Ishikawa (cell line): ENCODE measurements at regions not wholly inside any gene's neighbourhood (a gene's known extent, or its start where the extent isn't known, plus 50 kb on each side); places are given as distances from the start of the nearest gene placed in this dataset.
A peak's percentile ranks its signal among the peaks of the same experiment; 100 is the strongest.

Experiments used
- CEBPB ChIP-seq: IDR thresholded peaks from 2 replicates; pipeline ENCODE4 v1.6.1; 2012
- CREB1 ChIP-seq: IDR thresholded peaks from 2 replicates; pipeline ENCODE4 v1.6.1; 2012; ENCODE audit warnings: low read depth
- EGR1 ChIP-seq: IDR thresholded peaks from 2 replicates; pipeline ENCODE4 v1.6.1; 2012
- EP300 ChIP-seq: IDR thresholded peaks from 2 replicates; pipeline ENCODE4 v1.6.1; 2012; ENCODE audit warnings: borderline replicate concordance
- FOXM1 ChIP-seq: IDR thresholded peaks from 2 replicates; pipeline ENCODE4 v1.6.1; 2012; ENCODE audit warnings: low read depth, borderline replicate concordance
- NFIC ChIP-seq: IDR thresholded peaks from 2 replicates; pipeline ENCODE4 v1.6.1; 2012
- RAD21 ChIP-seq: IDR thresholded peaks from 2 replicates; pipeline ENCODE4 v1.6.1; 2012; ENCODE audit warnings: low read depth
- TAF1 ChIP-seq: IDR thresholded peaks from 2 replicates; pipeline ENCODE4 v1.6.1; 2012; ENCODE audit warnings: low read depth, mild to moderate bottlenecking
- TCF12 ChIP-seq: IDR thresholded peaks from 2 replicates; pipeline ENCODE4 v1.6.1; 2012; ENCODE audit warnings: low read depth
- TEAD4 ChIP-seq: IDR thresholded peaks from 2 replicates; pipeline ENCODE4 v1.6.1; 2012
- YY1 ChIP-seq: IDR thresholded peaks from 2 replicates; pipeline ENCODE4 v1.6.1; 2012; ENCODE audit warnings: low read depth
- ZBTB7A ChIP-seq: IDR thresholded peaks from 2 replicates; pipeline ENCODE4 v1.6.1; 2012; ENCODE audit warnings: low read depth
- TF ChIP-seq, protein P1 (sequence below): IDR thresholded peaks from 2 replicates; pipeline ENCODE4 v1.6.1; 2012; ENCODE audit warnings: low read depth, mild to moderate bottlenecking
- TF ChIP-seq, protein P2 (sequence below): IDR thresholded peaks from 2 replicates; pipeline ENCODE4 v1.6.1; 2012
- TF ChIP-seq, protein P3 (sequence below): IDR thresholded peaks from 2 replicates; pipeline ENCODE4 v1.6.1; 2012

DNA sequence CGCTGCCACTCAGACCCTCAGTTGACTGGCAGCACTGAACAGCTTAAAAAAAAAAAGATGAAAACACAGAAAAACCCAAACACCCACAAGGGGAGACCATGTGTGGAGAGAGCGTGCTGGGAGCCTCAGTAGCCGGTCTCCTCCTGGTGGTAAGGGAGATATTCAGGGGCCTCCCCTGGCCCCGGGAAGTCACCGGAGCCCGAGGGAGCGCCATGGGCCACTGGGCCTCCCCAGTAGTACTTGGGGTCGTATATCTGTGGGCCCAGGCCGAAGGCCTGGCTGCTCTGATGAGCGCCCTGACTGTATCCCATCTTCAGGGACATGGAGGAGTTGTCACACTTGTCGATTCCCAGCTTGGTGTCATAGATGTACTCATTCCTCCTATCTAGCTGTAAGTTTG is 145.7 kb upstream of the TEKT4 start:
- TF ChIP-seq, protein P1, sequence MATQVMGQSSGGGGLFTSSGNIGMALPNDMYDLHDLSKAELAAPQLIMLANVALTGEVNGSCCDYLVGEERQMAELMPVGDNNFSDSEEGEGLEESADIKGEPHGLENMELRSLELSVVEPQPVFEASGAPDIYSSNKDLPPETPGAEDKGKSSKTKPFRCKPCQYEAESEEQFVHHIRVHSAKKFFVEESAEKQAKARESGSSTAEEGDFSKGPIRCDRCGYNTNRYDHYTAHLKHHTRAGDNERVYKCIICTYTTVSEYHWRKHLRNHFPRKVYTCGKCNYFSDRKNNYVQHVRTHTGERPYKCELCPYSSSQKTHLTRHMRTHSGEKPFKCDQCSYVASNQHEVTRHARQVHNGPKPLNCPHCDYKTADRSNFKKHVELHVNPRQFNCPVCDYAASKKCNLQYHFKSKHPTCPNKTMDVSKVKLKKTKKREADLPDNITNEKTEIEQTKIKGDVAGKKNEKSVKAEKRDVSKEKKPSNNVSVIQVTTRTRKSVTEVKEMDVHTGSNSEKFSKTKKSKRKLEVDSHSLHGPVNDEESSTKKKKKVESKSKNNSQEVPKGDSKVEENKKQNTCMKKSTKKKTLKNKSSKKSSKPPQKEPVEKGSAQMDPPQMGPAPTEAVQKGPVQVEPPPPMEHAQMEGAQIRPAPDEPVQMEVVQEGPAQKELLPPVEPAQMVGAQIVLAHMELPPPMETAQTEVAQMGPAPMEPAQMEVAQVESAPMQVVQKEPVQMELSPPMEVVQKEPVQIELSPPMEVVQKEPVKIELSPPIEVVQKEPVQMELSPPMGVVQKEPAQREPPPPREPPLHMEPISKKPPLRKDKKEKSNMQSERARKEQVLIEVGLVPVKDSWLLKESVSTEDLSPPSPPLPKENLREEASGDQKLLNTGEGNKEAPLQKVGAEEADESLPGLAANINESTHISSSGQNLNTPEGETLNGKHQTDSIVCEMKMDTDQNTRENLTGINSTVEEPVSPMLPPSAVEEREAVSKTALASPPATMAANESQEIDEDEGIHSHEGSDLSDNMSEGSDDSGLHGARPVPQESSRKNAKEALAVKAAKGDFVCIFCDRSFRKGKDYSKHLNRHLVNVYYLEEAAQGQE: no peak
- TF ChIP-seq NFIC: no peak
- TF ChIP-seq TEAD4: no peak
- no peak for TF ChIP-seq YY1
- no peak for TF ChIP-seq EP300
- no peak for TF ChIP-seq ZBTB7A
- TF ChIP-seq, protein P2, sequence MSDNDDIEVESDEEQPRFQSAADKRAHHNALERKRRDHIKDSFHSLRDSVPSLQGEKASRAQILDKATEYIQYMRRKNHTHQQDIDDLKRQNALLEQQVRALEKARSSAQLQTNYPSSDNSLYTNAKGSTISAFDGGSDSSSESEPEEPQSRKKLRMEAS: no peak
- no peak for TF ChIP-seq EGR1
- TF ChIP-seq TAF1: no peak
- TF ChIP-seq, protein P3, sequence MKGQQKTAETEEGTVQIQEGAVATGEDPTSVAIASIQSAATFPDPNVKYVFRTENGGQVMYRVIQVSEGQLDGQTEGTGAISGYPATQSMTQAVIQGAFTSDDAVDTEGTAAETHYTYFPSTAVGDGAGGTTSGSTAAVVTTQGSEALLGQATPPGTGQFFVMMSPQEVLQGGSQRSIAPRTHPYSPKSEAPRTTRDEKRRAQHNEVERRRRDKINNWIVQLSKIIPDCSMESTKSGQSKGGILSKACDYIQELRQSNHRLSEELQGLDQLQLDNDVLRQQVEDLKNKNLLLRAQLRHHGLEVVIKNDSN: no peak
- no peak for TF ChIP-seq CREB1
- TF ChIP-seq RAD21: no peak
- no peak for TF ChIP-seq CEBPB
- no peak for TF ChIP-seq TCF12
- no peak for TF ChIP-seq FOXM1

DNA sequence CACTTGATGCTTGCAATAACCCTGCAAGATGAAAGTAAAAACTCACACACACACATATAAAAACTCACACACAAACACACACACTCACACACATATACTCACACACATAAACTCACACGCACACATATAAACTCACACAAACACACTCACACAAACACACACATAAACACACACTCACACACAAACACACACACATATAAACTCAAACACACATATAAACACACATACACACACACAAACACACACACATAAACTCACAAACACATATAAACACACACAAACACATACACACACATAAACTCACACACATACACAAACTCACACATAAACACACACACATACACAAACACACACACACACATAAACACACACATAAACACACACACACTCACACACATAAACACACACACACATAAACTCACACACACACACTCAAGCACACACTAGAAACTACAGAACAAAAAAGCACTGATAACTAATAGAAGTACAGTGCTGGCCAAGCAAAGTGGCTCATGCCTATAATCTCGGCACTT is 117.7 kb upstream of the TEKT4 start:
- TF ChIP-seq TEAD4: no peak
- no peak for TF ChIP-seq FOXM1
- no peak for TF ChIP-seq CEBPB
- no peak for TF ChIP-seq TAF1
- TF ChIP-seq, protein P2: no peak
- TF ChIP-seq, protein P1: no peak
- no peak for TF ChIP-seq CREB1
- no peak for TF ChIP-seq YY1
- TF ChIP-seq NFIC: no peak
- no peak for TF ChIP-seq TCF12
- no peak for TF ChIP-seq EP300
- TF ChIP-seq ZBTB7A: no peak
- TF ChIP-seq EGR1: no peak
- TF ChIP-seq, protein P3: no peak
- no peak for TF ChIP-seq RAD21

DNA sequence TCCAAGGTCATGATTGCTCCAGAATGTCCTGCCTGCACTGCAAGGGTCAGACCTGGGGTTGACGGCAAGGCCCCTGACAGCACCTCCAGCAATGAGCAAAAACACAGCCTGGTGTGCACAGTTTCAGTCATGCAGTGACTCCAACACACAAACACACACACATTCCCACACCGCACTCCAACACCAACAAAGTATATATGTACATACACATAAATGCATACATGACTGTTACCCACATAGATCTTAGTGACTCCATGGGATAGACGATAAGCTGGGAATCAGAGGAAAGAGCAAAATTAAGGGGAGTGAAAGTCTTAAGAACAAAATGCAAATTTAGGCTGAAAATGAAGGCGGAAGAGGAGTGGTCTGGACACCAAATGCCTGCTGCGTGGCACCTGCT is 112.7 kb upstream of the TEKT4 start:
- no peak for TF ChIP-seq FOXM1
- TF ChIP-seq, protein P2: no peak
- no peak for TF ChIP-seq YY1
- no peak for TF ChIP-seq CREB1
- TF ChIP-seq, protein P3: no peak
- TF ChIP-seq TEAD4: no peak
- no peak for TF ChIP-seq TCF12
- no peak for TF ChIP-seq RAD21
- no peak for TF ChIP-seq ZBTB7A
- no peak for TF ChIP-seq TAF1
- TF ChIP-seq, protein P1: no peak
- no peak for TF ChIP-seq EP300
- no peak for TF ChIP-seq NFIC
- no peak for TF ChIP-seq EGR1
- no peak for TF ChIP-seq CEBPB

DNA sequence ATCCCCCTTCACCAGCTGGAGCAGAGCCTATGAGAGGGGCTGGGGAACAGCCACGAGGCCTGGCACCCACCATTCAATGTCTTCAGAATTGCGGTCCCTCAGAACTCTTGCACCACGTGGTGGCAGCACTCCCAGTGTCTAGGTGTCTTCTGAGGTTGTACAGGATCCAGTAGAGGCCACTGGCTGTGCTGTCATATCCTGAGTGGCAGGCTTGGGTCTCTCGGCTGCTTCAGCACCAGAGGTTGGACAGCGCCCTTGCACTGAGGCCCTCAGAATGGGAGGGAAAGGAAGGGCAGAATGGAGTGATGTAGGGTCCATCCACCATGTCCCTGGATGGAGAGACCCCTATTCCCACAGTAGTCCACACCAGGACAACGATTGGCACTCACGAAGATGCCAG is 112.0 kb upstream of the TEKT4 start:
- TF ChIP-seq, protein P3: 0 out of 2 replicates have a peak, but pooled peaks have one; percentile 38
- no peak for TF ChIP-seq EP300
- TF ChIP-seq, protein P2: 0 out of 2 replicates have a peak, but pooled peaks have one; percentile 23
- TF ChIP-seq TCF12: no peak
- TF ChIP-seq, protein P1: peak; percentile 93
- TF ChIP-seq ZBTB7A: no peak
- TF ChIP-seq TAF1: no peak
- peak; percentile 31; the same call in 1 of the 2 replicates for TF ChIP-seq RAD21
